GM12864 (cell line): ENCODE measurements at regions not wholly inside any gene's neighbourhood (a gene's known extent, or its start where the extent isn't known, plus 50 kb on each side); places are given as distances from the start of the nearest gene placed in this dataset.

Source experiments
- DNase-seq: peaks from one replicate; pipeline ENCODE4 v3.0.0-alpha.2; 2011; ENCODE audit warnings: low read depth
- H3K4me3 ChIP-seq: 2 replicates; pipeline ENCODE4 v1.5.1; 2011; ENCODE audit warnings: mild to moderate bottlenecking, low read depth, low read length, control low read depth
- CTCF ChIP-seq: IDR thresholded peaks from 2 replicates; pipeline ENCODE4 v1.5.1; 2011; ENCODE audit warnings: low read depth, mild to moderate bottlenecking, moderate library complexity, low read length, control low read depth, inconsistent platforms; ENCODE audit errors: missing control alignments

- no peak for DNase-seq
- TF ChIP-seq CTCF = no peak
- no peak overlapping the region for H3K4me3 ChIP-seq
These were observed 566.6 kb upstream of the MEF2C start for GRCh38 chr5:89449392-89450148.

GRCh38 chr5:89447027-89447426 lies 564.0 kb upstream of the MEF2C start:
- TF ChIP-seq CTCF = no peak
- no peak overlapping the region for H3K4me3 ChIP-seq

GRCh38 chr5:89445106-89445745 lies 562.2 kb upstream of the MEF2C start:
- no peak overlapping the region for H3K4me3 ChIP-seq
- TF ChIP-seq CTCF = no peak
- DNase-seq = no peak

More at GRCh38 chr5:89447027-89447426, 564.0 kb upstream of the MEF2C start:
- no peak for DNase-seq

- no peak for DNase-seq
- no peak overlapping the region for H3K4me3 ChIP-seq
- no peak for TF ChIP-seq CTCF
These were observed 561.1 kb upstream of the MEF2C start for GRCh38 chr5:89444088-89444487.

GRCh38 chr5:89443508-89443907 lies 560.5 kb upstream of the MEF2C start:
- no peak for DNase-seq
- TF ChIP-seq CTCF = no peak
- no peak overlapping the region for H3K4me3 ChIP-seq

GRCh38 chr5:89441965-89442364 lies 559.0 kb upstream of the MEF2C start:
- no peak for TF ChIP-seq CTCF
- no peak overlapping the region for H3K4me3 ChIP-seq

GRCh38 chr5:89440670-89441069 lies 557.7 kb upstream of the MEF2C start:
- H3K4me3 ChIP-seq = no peak overlapping the region
- TF ChIP-seq CTCF = no peak
- DNase-seq = no peak

More at GRCh38 chr5:89441965-89442364, 559.0 kb upstream of the MEF2C start:
- no peak for DNase-seq
